CD4-positive, alpha-beta T cell treated with Interleukin-17A for 4 hours (primary cell): ENCODE measurements at regions not wholly inside any gene's neighbourhood (a gene's known extent, or its start where the extent isn't known, plus 50 kb on each side); places are given as distances from the start of the nearest gene placed in this dataset.
"Not testable (repeated sequence)": the region's sequence is repeated elsewhere in the genome, so short reads cannot be mapped to it uniquely, and the experiment has no call there.

Source experiments
- DNase-seq: peaks from one replicate; pipeline ENCODE4 v3.0.0-alpha.2; 2020; ENCODE audit warnings: mixed read lengths

GRCh38 chr5:2876183-2876582 is 124.7 kb upstream of the IRX2 start:
- DNase-seq: no peak

GRCh38 chr5:2874099-2874498 is 122.6 kb upstream of the IRX2 start:
- no peak for DNase-seq

GRCh38 chr5:2872676-2873075 is 121.2 kb upstream of the IRX2 start:
- no peak for DNase-seq

- no peak for DNase-seq
Measured at GRCh38 chr5:2871282-2871681, 119.8 kb upstream of the IRX2 start.

- no peak for DNase-seq
Measured at GRCh38 chr5:2869471-2869870, 118.0 kb upstream of the IRX2 start.

- no peak for DNase-seq
Measured at GRCh38 chr5:2867373-2867933, 116.0 kb upstream of the IRX2 start.

- DNase-seq: no peak
Measured at GRCh38 chr5:2866662-2867372, 115.3 kb upstream of the IRX2 start.

- no peak for DNase-seq
Measured at GRCh38 chr5:2865856-2866255, 114.4 kb upstream of the IRX2 start.

- DNase-seq: no peak
Measured at GRCh38 chr5:2864515-2865105, 113.1 kb upstream of the IRX2 start.

- no peak for DNase-seq
Measured at GRCh38 chr5:2863675-2864433, 112.4 kb upstream of the IRX2 start.

- no peak for DNase-seq
Measured at GRCh38 chr5:2863133-2863532, 111.7 kb upstream of the IRX2 start.

GRCh38 chr5:2862176-2862575 is 110.7 kb upstream of the IRX2 start:
- DNase-seq: not testable (repeated sequence)

GRCh38 chr5:2861605-2862004 is 110.1 kb upstream of the IRX2 start:
- no peak for DNase-seq

GRCh38 chr5:2860101-2860500 is 108.6 kb upstream of the IRX2 start:
- DNase-seq: no peak

GRCh38 chr5:2857837-2858236 is 106.4 kb upstream of the IRX2 start:
- DNase-seq: no peak

GRCh38 chr5:2856206-2856605 is 104.7 kb upstream of the IRX2 start:
- DNase-seq: no peak

- DNase-seq: no peak
Measured at GRCh38 chr5:2852446-2852845, 101.0 kb upstream of the IRX2 start.

GRCh38 chr5:2851895-2852294 is 100.4 kb upstream of the IRX2 start:
- no peak for DNase-seq

- no peak for DNase-seq
Measured at GRCh38 chr5:2849429-2849828, 98.0 kb upstream of the IRX2 start.

GRCh38 chr5:2848619-2849018 is 97.1 kb upstream of the IRX2 start:
- no peak for DNase-seq

- DNase-seq: no peak
Measured at GRCh38 chr5:2847608-2848007, 96.1 kb upstream of the IRX2 start.

GRCh38 chr5:2841208-2841607 is 89.7 kb upstream of the IRX2 start:
- DNase-seq: no peak

- DNase-seq: no peak
Measured at GRCh38 chr5:2840372-2840915, 89.0 kb upstream of the IRX2 start.

- no peak for DNase-seq
Measured at GRCh38 chr5:2836133-2836532, 84.7 kb upstream of the IRX2 start.
